HEK293 (cell line): ENCODE measurements at regions not wholly inside any gene's neighbourhood (a gene's known extent, or its start where the extent isn't known, plus 50 kb on each side); places are given as distances from the start of the nearest gene placed in this dataset.

Experiments used
- CTCF ChIA-PET: fragments of 350-600 bp; formaldehyde crosslinking; extraction: SDS; loops from one replicate; lab custom pipeline; 2021; ENCODE audit warnings: antibody characterized with exemption; lab: Yijun Ruan, JAX
- POLR2A ChIA-PET: fragments of 300-600 bp; formaldehyde crosslinking; extraction: SDS; loops from one replicate; lab custom pipeline; 2020; ENCODE audit warnings: antibody characterized with exemption, inconsistent platforms; lab: Yijun Ruan, JAX
- H3K27ac ChIP-seq: fragments of 200-500 bp; sonication (Bioruptor generic); 2 replicates; pipeline ENCODE4 v1.5.1; 2014; ENCODE audit warnings: low read depth, low read length, control low read depth, inconsistent platforms; ENCODE audit errors: extremely low read depth
- H3K36me3 ChIP-seq, 2 experiments: fragments of 200-500 bp in 1 of 2; sonication (Bioruptor generic) in 1 of 2; 1 replicate in 1 of 2; 2 replicates in 1 of 2; pipeline ENCODE4 v1.5.1; 2014 to 2017; ENCODE audit warnings: inconsistent platforms in 2 of 2, low read length in 2 of 2; ENCODE audit not compliant: control insufficient read depth in 2 of 2, insufficient read depth in 1 of 2
- H3K4me1 ChIP-seq: fragments of 200-500 bp; sonication (Bioruptor generic); 2 replicates; pipeline ENCODE4 v1.5.1; 2014; ENCODE audit warnings: mild to moderate bottlenecking, low read length, inconsistent platforms; ENCODE audit not compliant: control insufficient read depth, insufficient read depth
- H3K4me3 ChIP-seq: 2 replicates; pipeline ENCODE4 v1.5.1; 2011; ENCODE audit warnings: low read depth, mild to moderate bottlenecking, control low read depth, low read length, moderate library complexity
- H3K9me3 ChIP-seq: fragments of 200-500 bp; sonication (Bioruptor generic); 2 replicates; pipeline ENCODE4 v1.5.1; 2014; ENCODE audit warnings: low read depth, low read length, inconsistent platforms; ENCODE audit not compliant: control insufficient read depth, insufficient read depth
- BCL11B ChIP-seq: fragments of 450-650 bp; formaldehyde crosslinking; IDR thresholded peaks from 2 replicates; pipeline ENCODE4 v1.5.1; 2016; ENCODE audit warnings: low read depth, missing biosample characterization, missing genetic modification characterization
- FEZF1 ChIP-seq: fragments of 450-650 bp; formaldehyde crosslinking; IDR thresholded peaks from 2 replicates; pipeline ENCODE4 v1.5.1; 2016; ENCODE audit warnings: missing biosample characterization, missing genetic modification characterization
- GFI1B ChIP-seq: fragments of 450-650 bp; formaldehyde crosslinking; IDR thresholded peaks from 2 replicates; pipeline ENCODE4 v1.5.1; 2016; ENCODE audit warnings: missing biosample characterization, missing genetic modification characterization
- HOXC10 ChIP-seq: sonication (generic); formaldehyde crosslinking; IDR thresholded peaks from 2 replicates; pipeline ENCODE4 v1.8.1; 2023; ENCODE audit warnings: mild to moderate bottlenecking, missing genetic modification reagents
- HOXD13 ChIP-seq: sonication (generic); formaldehyde crosslinking; IDR thresholded peaks from 2 replicates; pipeline ENCODE4 v1.8.0; 2022; ENCODE audit warnings: missing genetic modification reagents, borderline replicate concordance
- IKZF3 ChIP-seq: fragments of 450-650 bp; IDR thresholded peaks from 2 replicates; pipeline ENCODE4 v1.5.0; 2018; ENCODE audit warnings: missing biosample characterization, mild to moderate bottlenecking, missing genetic modification characterization, moderate library complexity
- KLF1 ChIP-seq: fragments of 450-650 bp; formaldehyde crosslinking; IDR thresholded peaks from 2 replicates; pipeline ENCODE4 v1.5.1; 2016; ENCODE audit warnings: missing biosample characterization, missing genetic modification characterization
- KLF16 ChIP-seq: fragments of 450-650 bp; formaldehyde crosslinking; IDR thresholded peaks from 2 replicates; pipeline ENCODE4 v1.5.1; 2017; ENCODE audit warnings: missing biosample characterization, missing genetic modification characterization
- KLF9 ChIP-seq: fragments of 450-650 bp; formaldehyde crosslinking; IDR thresholded peaks from 2 replicates; pipeline ENCODE4 v1.5.1; 2016; ENCODE audit warnings: missing biosample characterization, missing genetic modification characterization, low read depth
- OSR2 ChIP-seq: fragments of 450-650 bp; formaldehyde crosslinking; IDR thresholded peaks from 2 replicates; pipeline ENCODE4 v1.5.1; 2016; ENCODE audit warnings: missing biosample characterization, missing genetic modification characterization
- SCRT2 ChIP-seq: fragments of 450-650 bp; formaldehyde crosslinking; IDR thresholded peaks from 2 replicates; pipeline ENCODE4 v1.5.1; 2016; ENCODE audit warnings: missing biosample characterization, missing genetic modification characterization
- SP2 ChIP-seq: fragments of 450-650 bp; formaldehyde crosslinking; IDR thresholded peaks from 2 replicates; pipeline ENCODE4 v1.5.1; 2016; ENCODE audit warnings: missing biosample characterization, missing genetic modification characterization
- TRIM28 ChIP-seq: IDR thresholded peaks from 2 replicates; pipeline ENCODE4 v1.6.1; 2011; ENCODE audit warnings: low read length, control low read depth, borderline replicate concordance
- ZBTB17 ChIP-seq: fragments of 450-650 bp; formaldehyde crosslinking; IDR thresholded peaks from 2 replicates; pipeline ENCODE4 v1.5.1; 2016; ENCODE audit warnings: missing biosample characterization, missing genetic modification characterization
- ZFP69B ChIP-seq: fragments of 450-650 bp; formaldehyde crosslinking; IDR thresholded peaks from 2 replicates; pipeline ENCODE4 v1.5.1; 2016; ENCODE audit warnings: missing biosample characterization, missing genetic modification characterization
- ZNF155 ChIP-seq: fragments of 450-650 bp; formaldehyde crosslinking; IDR thresholded peaks from 2 replicates; pipeline ENCODE4 v1.5.1; 2016; ENCODE audit warnings: missing biosample characterization, missing genetic modification characterization
- ZNF23 ChIP-seq: fragments of 450-650 bp; formaldehyde crosslinking; IDR thresholded peaks from 2 replicates; pipeline ENCODE4 v1.5.1; 2016; ENCODE audit warnings: missing biosample characterization, missing genetic modification characterization, borderline replicate concordance
- ZNF239 ChIP-seq: fragments of 450-650 bp; formaldehyde crosslinking; IDR thresholded peaks from 2 replicates; pipeline ENCODE4 v1.5.1; 2016; ENCODE audit warnings: missing biosample characterization, missing genetic modification characterization
- ZNF302 ChIP-seq: fragments of 450-650 bp; formaldehyde crosslinking; IDR thresholded peaks from 2 replicates; pipeline ENCODE4 v1.5.1; 2016; ENCODE audit warnings: missing biosample characterization, missing genetic modification characterization, low read depth
- ZNF37A ChIP-seq: fragments of 450-650 bp; IDR thresholded peaks from 2 replicates; pipeline ENCODE4 v1.5.1; 2018; ENCODE audit warnings: missing biosample characterization, missing genetic modification characterization
- ZNF473 ChIP-seq: fragments of 450-650 bp; formaldehyde crosslinking; IDR thresholded peaks from 2 replicates; pipeline ENCODE4 v1.5.1; 2017; ENCODE audit warnings: missing biosample characterization, missing genetic modification characterization
- ZNF501 ChIP-seq: fragments of 450-650 bp; formaldehyde crosslinking; IDR thresholded peaks from 2 replicates; pipeline ENCODE4 v1.5.1; 2016; ENCODE audit warnings: missing biosample characterization, missing genetic modification characterization
- ZNF510 ChIP-seq: fragments of 450-650 bp; formaldehyde crosslinking; IDR thresholded peaks from 2 replicates; pipeline ENCODE4 v1.5.1; 2018; ENCODE audit warnings: mild to moderate bottlenecking, missing genetic modification characterization, missing biosample characterization; ENCODE audit not compliant: insufficient replicate concordance
- ZNF621 ChIP-seq: fragments of 450-650 bp; formaldehyde crosslinking; IDR thresholded peaks from 2 replicates; pipeline ENCODE4 v1.5.1; 2017; ENCODE audit warnings: missing biosample characterization, missing genetic modification characterization
- ZNF670 ChIP-seq: fragments of 450-650 bp; formaldehyde crosslinking; IDR thresholded peaks from 2 replicates; pipeline ENCODE4 v1.5.1; 2016; ENCODE audit warnings: missing biosample characterization, missing genetic modification characterization, low read depth
- ZNF792 ChIP-seq: fragments of 450-650 bp; formaldehyde crosslinking; IDR thresholded peaks from 2 replicates; pipeline ENCODE4 v1.5.1; 2016; ENCODE audit warnings: missing biosample characterization, missing genetic modification characterization
- ZXDB ChIP-seq: fragments of 450-650 bp; formaldehyde crosslinking; IDR thresholded peaks from 2 replicates; pipeline ENCODE4 v1.5.1; 2016; ENCODE audit warnings: missing biosample characterization, missing genetic modification characterization
- TF ChIP-seq, protein P1 (sequence below): fragments of 450-650 bp; formaldehyde crosslinking; IDR thresholded peaks from 2 replicates; pipeline ENCODE4 v1.5.1; 2016; ENCODE audit warnings: missing biosample characterization, missing genetic modification characterization
- TF ChIP-seq, protein P2 (sequence below): fragments of 450-650 bp; formaldehyde crosslinking; IDR thresholded peaks from 2 replicates; pipeline ENCODE4 v1.5.1; 2016; ENCODE audit warnings: missing biosample characterization, missing genetic modification characterization

DNA sequence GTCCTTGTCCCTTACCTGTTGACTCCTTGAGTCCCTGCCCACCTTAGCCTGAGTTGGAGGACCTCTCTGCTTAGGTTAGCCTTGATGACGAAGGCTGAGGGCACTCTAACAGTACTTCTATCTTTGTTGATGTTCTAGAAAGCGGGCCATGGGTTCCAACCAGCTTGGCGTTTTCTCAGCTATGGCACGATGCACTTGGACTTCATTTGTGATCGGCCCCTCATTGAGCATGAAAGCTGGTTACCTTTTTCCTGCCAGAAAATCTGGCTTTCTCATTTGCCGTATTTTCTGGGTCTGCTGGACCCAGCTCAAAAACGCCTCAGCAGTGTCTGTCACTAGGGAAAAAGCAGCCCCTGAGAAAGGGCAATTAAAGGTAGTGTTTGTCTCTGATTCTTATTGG is 290.8 kb downstream of the EMP1 start:
- TF ChIP-seq ZNF23 (tag by site-specific recombination) (no peak), KLF16 (tag by site-specific recombination) (no peak), BCL11B (no peak), ZNF155 (tag by site-specific recombination) (no peak), ZNF670 (tag by site-specific recombination) (no peak), ZNF37A (tag by site-specific recombination) (no peak), ZNF501 (tag by site-specific recombination) (no peak), OSR2 (tag by site-specific recombination) (no peak), TRIM28 (no peak), ZNF239 (no peak), HOXD13 (CRISPR knock-in tag) (no peak), ZFP69B (tag by site-specific recombination) (no peak), FEZF1 (tag by site-specific recombination) (no peak)
- TF ChIP-seq, protein P1, sequence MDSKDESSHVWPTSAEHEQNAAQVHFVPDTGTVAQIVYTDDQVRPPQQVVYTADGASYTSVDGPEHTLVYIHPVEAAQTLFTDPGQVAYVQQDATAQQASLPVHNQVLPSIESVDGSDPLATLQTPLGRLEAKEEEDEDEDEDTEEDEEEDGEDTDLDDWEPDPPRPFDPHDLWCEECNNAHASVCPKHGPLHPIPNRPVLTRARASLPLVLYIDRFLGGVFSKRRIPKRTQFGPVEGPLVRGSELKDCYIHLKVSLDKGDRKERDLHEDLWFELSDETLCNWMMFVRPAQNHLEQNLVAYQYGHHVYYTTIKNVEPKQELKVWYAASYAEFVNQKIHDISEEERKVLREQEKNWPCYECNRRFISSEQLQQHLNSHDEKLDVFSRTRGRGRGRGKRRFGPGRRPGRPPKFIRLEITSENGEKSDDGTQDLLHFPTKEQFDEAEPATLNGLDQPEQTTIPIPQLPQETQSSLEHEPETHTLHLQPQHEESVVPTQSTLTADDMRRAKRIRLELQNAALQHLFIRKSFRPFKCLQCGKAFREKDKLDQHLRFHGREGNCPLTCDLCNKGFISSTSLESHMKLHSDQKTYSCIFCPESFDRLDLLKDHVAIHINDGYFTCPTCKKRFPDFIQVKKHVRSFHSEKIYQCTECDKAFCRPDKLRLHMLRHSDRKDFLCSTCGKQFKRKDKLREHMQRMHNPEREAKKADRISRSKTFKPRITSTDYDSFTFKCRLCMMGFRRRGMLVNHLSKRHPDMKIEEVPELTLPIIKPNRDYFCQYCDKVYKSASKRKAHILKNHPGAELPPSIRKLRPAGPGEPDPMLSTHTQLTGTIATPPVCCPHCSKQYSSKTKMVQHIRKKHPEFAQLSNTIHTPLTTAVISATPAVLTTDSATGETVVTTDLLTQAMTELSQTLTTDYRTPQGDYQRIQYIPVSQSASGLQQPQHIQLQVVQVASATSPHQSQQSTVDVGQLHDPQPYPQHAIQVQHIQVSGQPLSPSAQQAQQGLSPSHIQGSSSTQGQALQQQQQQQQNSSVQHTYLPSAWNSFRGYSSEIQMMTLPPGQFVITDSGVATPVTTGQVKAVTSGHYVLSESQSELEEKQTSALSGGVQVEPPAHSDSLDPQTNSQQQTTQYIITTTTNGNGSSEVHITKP (tag by site-specific recombination), result no peak
- Histone ChIP-seq H3K9me3 (no peaks in the 10 kb centered on the region), H3K36me3 (no peaks in the 10 kb centered on the region), H3K27ac (no peak overlapping the region), H3K4me3 (no peak overlapping the region), H3K4me1 (no peaks in the 10 kb centered on the region)
- CTCF ChIA-PET, result no interaction called here
- POLR2A ChIA-PET, result no interaction called here

DNA sequence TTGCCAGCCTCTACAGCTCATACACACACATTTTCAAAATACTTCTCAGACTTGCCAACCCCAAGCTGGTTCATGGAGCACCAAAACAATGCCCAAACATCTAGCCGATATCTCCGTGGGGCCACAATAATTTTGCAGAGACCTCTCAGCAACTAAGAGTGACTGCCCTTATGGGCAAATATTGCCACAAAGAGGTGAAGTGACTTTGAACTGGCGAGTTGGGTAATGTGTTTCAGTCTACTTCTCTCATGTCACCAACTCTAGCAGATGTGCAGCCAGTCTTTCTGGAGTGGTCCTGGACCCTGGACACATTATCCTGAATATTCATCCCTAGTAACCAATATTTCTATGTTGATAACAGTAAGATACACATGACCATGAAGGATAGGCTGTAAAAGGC is 290.3 kb downstream of the EMP1 start:
- no peak for TF ChIP-seq SP2 (tag by site-specific recombination)
- no peak for TF ChIP-seq ZFP69B (tag by site-specific recombination)
- Histone ChIP-seq H3K36me3 (no peaks in the 10 kb centered on the region), H3K9me3 (no peaks in the 10 kb centered on the region), H3K4me1 (no peaks in the 10 kb centered on the region), H3K27ac (no peak overlapping the region), H3K4me3 (no peak overlapping the region)
- ChIA-PET CTCF (interaction anchor here (1.1 kb wide), 1 partner anchor 48 kb away, joined by 4 read pairs; no protein-coding TSS in a partner anchor), POLR2A (no interaction called here)

DNA sequence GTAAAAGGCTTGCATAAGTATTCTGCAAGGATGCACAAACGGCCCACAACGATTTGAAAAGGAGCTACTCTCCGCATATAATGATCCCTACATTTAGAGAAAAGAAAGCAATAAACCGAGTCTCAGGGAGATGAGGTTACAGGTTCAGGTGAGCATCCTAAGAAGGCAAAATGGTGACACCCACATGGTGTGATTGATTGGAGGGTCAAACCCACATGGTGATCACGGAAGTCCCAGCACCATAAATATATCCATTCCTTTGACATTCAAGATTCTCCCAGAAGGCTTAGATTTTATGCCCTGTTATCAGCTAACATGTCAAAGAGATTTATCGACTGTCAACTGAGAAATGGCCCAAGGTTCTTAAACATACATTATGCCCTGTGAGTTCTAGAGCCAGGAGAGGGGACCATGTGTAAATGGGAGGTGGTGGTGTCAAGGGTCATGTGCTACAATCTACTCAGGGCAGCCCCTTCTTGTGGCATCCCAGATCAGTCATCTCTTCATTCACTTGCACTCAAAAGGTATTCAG is 282.2 kb downstream of the EMP1 start:
- CTCF ChIA-PET, result no interaction called here

More for the DNA sequence above, 282.2 kb downstream of the EMP1 start:
- H3K27ac ChIP-seq, result no peak overlapping the region
- H3K4me1 ChIP-seq, result no peaks in the 10 kb centered on the region
- POLR2A ChIA-PET, result no interaction called here
- no peaks in the 10 kb centered on the region for H3K9me3 ChIP-seq
- H3K4me3 ChIP-seq, result no peak overlapping the region
- TF ChIP-seq ZNF510, result no peak
- TF ChIP-seq ZXDB (tag by site-specific recombination), result no peak
- TF ChIP-seq ZNF302 (tag by site-specific recombination), result no peak
- TF ChIP-seq IKZF3 (tag by site-specific recombination), result no peak
- no peak for TF ChIP-seq ZNF473 (tag by site-specific recombination)
- TF ChIP-seq, protein P2, sequence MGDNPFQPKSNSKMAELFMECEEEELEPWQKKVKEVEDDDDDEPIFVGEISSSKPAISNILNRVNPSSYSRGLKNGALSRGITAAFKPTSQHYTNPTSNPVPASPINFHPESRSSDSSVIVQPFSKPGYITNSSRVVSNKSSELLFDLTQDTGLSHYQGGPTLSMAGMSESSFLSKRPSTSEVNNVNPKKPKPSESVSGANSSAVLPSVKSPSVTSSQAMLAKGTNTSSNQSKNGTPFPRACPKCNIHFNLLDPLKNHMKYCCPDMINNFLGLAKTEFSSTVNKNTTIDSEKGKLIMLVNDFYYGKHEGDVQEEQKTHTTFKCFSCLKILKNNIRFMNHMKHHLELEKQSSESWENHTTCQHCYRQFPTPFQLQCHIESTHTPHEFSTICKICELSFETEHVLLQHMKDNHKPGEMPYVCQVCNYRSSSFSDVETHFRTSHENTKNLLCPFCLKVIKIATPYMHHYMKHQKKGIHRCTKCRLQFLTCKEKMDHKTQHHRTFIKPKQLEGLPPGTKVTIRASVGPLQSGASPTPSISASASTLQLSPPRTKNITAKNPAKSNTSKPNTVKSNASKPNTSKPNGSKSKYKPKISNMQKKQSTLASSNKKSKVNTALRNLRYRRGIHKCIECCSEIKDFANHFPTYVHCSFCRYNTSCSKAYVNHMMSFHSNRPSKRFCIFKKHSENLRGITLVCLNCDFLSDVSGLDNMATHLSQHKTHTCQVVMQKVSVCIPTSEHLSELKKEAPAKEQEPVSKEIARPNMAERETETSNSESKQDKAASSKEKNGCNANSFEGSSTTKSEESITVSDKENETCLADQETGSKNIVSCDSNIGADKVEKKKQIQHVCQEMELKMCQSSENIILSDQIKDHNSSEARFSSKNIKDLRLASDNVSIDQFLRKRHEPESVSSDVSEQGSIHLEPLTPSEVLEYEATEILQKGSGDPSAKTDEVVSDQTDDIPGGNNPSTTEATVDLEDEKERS (tag by site-specific recombination), result no peak
- TF ChIP-seq ZBTB17, result no peak
- no peak for TF ChIP-seq KLF9 (tag by site-specific recombination)
- no peak for TF ChIP-seq ZNF621 (tag by site-specific recombination)
- TF ChIP-seq HOXC10, result no peak
- no peak for TF ChIP-seq GFI1B (tag by site-specific recombination)
- no peak for TF ChIP-seq KLF1 (tag by site-specific recombination)
- no peak for TF ChIP-seq SCRT2 (tag by site-specific recombination)
- TF ChIP-seq ZNF792 (tag by site-specific recombination), result no peak
- H3K36me3 ChIP-seq, result no peaks in the 10 kb centered on the region
